ENCODE measurements at regions not wholly inside any gene's neighbourhood (a gene's known extent, or its start where the extent isn't known, plus 50 kb on each side); places are given as distances from the start of the nearest gene placed in this dataset.

GRCh38 chr13:75010941-75011340 is 471.0 kb downstream of the TBC1D4 start:
- 58% methylated on average over 4 of the region's 4 CpGs for WGBS (ENCODE audit: low lambda C conversion rate)

GRCh38 chr13:75008926-75009325 is 473.0 kb downstream of the TBC1D4 start:
- Histone ChIP-seq H3K4me3 (ENCODE audit: low read depth in 2 of 2, low read length in 1 of 2) (no peak overlapping the region), H4K20me1 (ENCODE audit: insufficient read depth) (no peaks in the 10 kb centered on the region), H3K9me3 (no peaks in the 10 kb centered on the region), H3K4me2 (no peak overlapping the region), H3K9me2 (no peaks in the 10 kb centered on the region), H3K27ac (ENCODE audit: low read depth in 2 of 2, low read length in 1 of 2) (peak overlapping the region in 1 of 2 experiments; percentile 2; a peak in 1 of 4 replicates), H2AFZ (ENCODE audit: low read depth) (no peak overlapping the region), H3K9ac (no peak overlapping the region), H3K79me2 (ENCODE audit: insufficient read depth) (no peaks in the 10 kb centered on the region), H3K4me1 (ENCODE audit: control insufficient read depth in 1 of 2, insufficient read depth in 2 of 2, low read depth in 1 of 2, low read length in 1 of 2) (no peaks in the 10 kb centered on the region; a peak in 1 of 4 replicates), H3F3A (replicated peaks; ENCODE audit: insufficient read depth) (no peaks in the 10 kb centered on the region), H3K36me3 (replicated peaks in 1 of 2; ENCODE audit: control insufficient read depth in 1 of 2, insufficient read depth in 2 of 2, low read length in 1 of 2) (no peaks in the 10 kb centered on the region), H3K27me3 (ENCODE audit: insufficient read depth) (no peaks in the 10 kb centered on the region)
- no peak for DNase-seq
- ChIA-PET POLR2A (no interaction called here), CTCF (no interaction called here)
- TF ChIP-seq RFX5 (IDR thresholded peaks at IDR 0.05; ENCODE audit: low read length), result no peak
- TF ChIP-seq SMC3 (IDR thresholded peaks at IDR 0.05; ENCODE audit: low read depth, low read length), result no peak
- TF ChIP-seq IRF3 (IDR thresholded peaks at IDR 0.05; ENCODE audit: low read depth, low read length), result no peak
- no peak for TF ChIP-seq RCOR1 (IDR thresholded peaks at IDR 0.05; ENCODE audit: low read length)
- TF ChIP-seq NFIC (IDR thresholded peaks at IDR 0.05; ENCODE audit: borderline replicate concordance), result no peak
- no peak for TF ChIP-seq FOXM1 (IDR thresholded peaks at IDR 0.05; ENCODE audit: low read depth)
- no peak for TF ChIP-seq MAX (IDR thresholded peaks at IDR 0.05; ENCODE audit: low read depth)
- TF ChIP-seq REST (IDR thresholded peaks at IDR 0.05; ENCODE audit: low read depth, low read length), result no peak
- no peak for TF ChIP-seq MEF2A (IDR thresholded peaks at IDR 0.05; ENCODE audit: borderline replicate concordance, low read depth)

More at GRCh38 chr13:75010941-75011340, 471.0 kb downstream of the TBC1D4 start:
- no peaks in the 10 kb centered on the region for H3K9me2 ChIP-seq
- ChIA-PET POLR2A (no interaction called here), CTCF (no interaction called here)
- TF ChIP-seq PBX3 (IDR thresholded peaks at IDR 0.05), result no peak
- TF ChIP-seq IRF3 (IDR thresholded peaks at IDR 0.05; ENCODE audit: low read depth, low read length), result no peak
- no peak for TF ChIP-seq TEAD4 (IDR thresholded peaks at IDR 0.05; ENCODE audit: borderline replicate concordance, insufficient read depth)
- no peak for TF ChIP-seq USF1 (IDR thresholded peaks at IDR 0.05; ENCODE audit: borderline replicate concordance, low read depth)
- TF ChIP-seq GABPA (IDR thresholded peaks at IDR 0.05; ENCODE audit: low read depth), result no peak
- TF ChIP-seq NRF1 (IDR thresholded peaks at IDR 0.05; ENCODE audit: low read depth, low read length), result no peak
- TF ChIP-seq POLR2AphosphoS5 (IDR thresholded peaks at IDR 0.05; ENCODE audit: low read depth, low read length), result no peak
- no peak for TF ChIP-seq NFIC (IDR thresholded peaks at IDR 0.05; ENCODE audit: borderline replicate concordance)
- TF ChIP-seq TAF1 (IDR thresholded peaks at IDR 0.05; ENCODE audit: borderline replicate concordance, low read depth, low read length), result no peak
- no peak for TF ChIP-seq CHD2 (IDR thresholded peaks at IDR 0.05; ENCODE audit: low read length, partially characterized antibody)
- TF ChIP-seq YY1 (IDR thresholded peaks at IDR 0.05; ENCODE audit: low read depth), result no peak
- no peak for TF ChIP-seq RAD21 (IDR thresholded peaks at IDR 0.05; ENCODE audit: low read length)
- TF ChIP-seq ELF1 (IDR thresholded peaks at IDR 0.05), result no peak
- no peak overlapping the region for H3K9ac ChIP-seq
- H3K4me3 ChIP-seq (ENCODE audit: low read depth in 2 of 2, low read length in 1 of 2), result no peak overlapping the region
- H3K9me3 ChIP-seq, result no peaks in the 10 kb centered on the region
- no peaks in the 10 kb centered on the region for H4K20me1 ChIP-seq (ENCODE audit: insufficient read depth)
- no peak overlapping the region for H2AFZ ChIP-seq (ENCODE audit: low read depth)
- no peak overlapping the region for H3K4me2 ChIP-seq
- no peaks in the 10 kb centered on the region for H3K27me3 ChIP-seq (ENCODE audit: insufficient read depth)
- no peaks in the 10 kb centered on the region for H3K36me3 ChIP-seq (replicated peaks in 1 of 2; ENCODE audit: control insufficient read depth in 1 of 2, insufficient read depth in 2 of 2, low read length in 1 of 2)
- H3K79me2 ChIP-seq (ENCODE audit: insufficient read depth), result no peaks in the 10 kb centered on the region
- no peaks in the 10 kb centered on the region; a peak in 1 of 4 replicates for H3K4me1 ChIP-seq (ENCODE audit: control insufficient read depth in 1 of 2, insufficient read depth in 2 of 2, low read depth in 1 of 2, low read length in 1 of 2)
- no peak overlapping the region for H3K27ac ChIP-seq (ENCODE audit: low read depth in 2 of 2, low read length in 1 of 2)
- no peaks in the 10 kb centered on the region for H3F3A ChIP-seq (replicated peaks; ENCODE audit: insufficient read depth)
- peak; percentile 5 for DNase-seq
